Endodermal cell (in vitro differentiated cells): ENCODE measurements at regions not wholly inside any gene's neighbourhood (a gene's known extent, or its start where the extent isn't known, plus 50 kb on each side); places are given as distances from the start of the nearest gene placed in this dataset.

Source experiments
- DNase-seq: peaks from one replicate; pipeline ENCODE4 v3.0.0-alpha.2; 2017
- H3K27ac ChIP-seq: 2 replicates; pipeline ENCODE4 v1.5.1; 2013; ENCODE audit warnings: mild to moderate bottlenecking, low read depth, low read length, moderate library complexity
- H3K27me3 ChIP-seq: 2 replicates; pipeline ENCODE4 v1.6.1; 2013; ENCODE audit warnings: mild to moderate bottlenecking, low read length, moderate library complexity; ENCODE audit not compliant: insufficient read depth, control insufficient read depth, poor library complexity, severe bottlenecking
- H3K36me3 ChIP-seq: 2 replicates; pipeline ENCODE4 v1.7.0; 2013; ENCODE audit warnings: mild to moderate bottlenecking, low read length, moderate library complexity; ENCODE audit not compliant: control insufficient read depth, insufficient read depth
- H3K4me1 ChIP-seq: one replicate; pipeline ENCODE4 v1.7.0; 2013; ENCODE audit warnings: low read length; ENCODE audit not compliant: control insufficient read depth, insufficient read depth
- H3K4me3 ChIP-seq: 2 replicates; pipeline ENCODE4 v1.5.1; 2013; ENCODE audit warnings: mild to moderate bottlenecking, low read length, moderate library complexity
- H3K9ac ChIP-seq: 2 replicates; pipeline ENCODE4 v1.6.1; 2013; ENCODE audit warnings: mild to moderate bottlenecking, low read length, moderate library complexity; ENCODE audit not compliant: poor library complexity, severe bottlenecking; ENCODE audit errors: extremely low read depth
- H3K9me3 ChIP-seq: 2 replicates; pipeline ENCODE4 v1.6.1; 2013; ENCODE audit warnings: mild to moderate bottlenecking, low read length, moderate library complexity; ENCODE audit not compliant: control insufficient read depth
- H3K27ac Mint-ChIP-seq: 2 replicates; pipeline ENCODE4 v1.8.0; 2020; ENCODE audit warnings: mixed read lengths
- H3K27me3 Mint-ChIP-seq: 2 replicates; pipeline ENCODE4 v1.8.0; 2021; ENCODE audit warnings: mild to moderate bottlenecking, mixed read lengths; ENCODE audit not compliant: insufficient read depth
- H3K36me3 Mint-ChIP-seq: 2 replicates; pipeline ENCODE4 v1.8.0; 2020; ENCODE audit warnings: low read depth, mixed read lengths
- H3K4me1 Mint-ChIP-seq: 2 replicates; pipeline ENCODE4 v1.8.0; 2020; ENCODE audit warnings: mixed read lengths
- H3K4me3 Mint-ChIP-seq: 2 replicates; pipeline ENCODE4 v1.8.0; 2020; ENCODE audit warnings: mild to moderate bottlenecking, moderate library complexity, mixed read lengths
- H3K9me3 Mint-ChIP-seq: 2 replicates; pipeline ENCODE4 v1.8.0; 2020; ENCODE audit warnings: mild to moderate bottlenecking, mixed read lengths
- WGBS, 2 experiments: methylation state at CpG; one replicate each; pipeline versions ENCODE4 v1.1.5 to v1.1.7; 2013; ENCODE audit warnings: missing lambda C conversion rate in 2 of 2, mixed read lengths in 1 of 2; ENCODE audit not compliant: insufficient coverage in 1 of 2, insufficient read length in 1 of 2; 5-methylcytosine and 5-hydroxymethylcytosine counted together
- TF ChIP-seq, protein P1 (sequence below): fragments of 200-600 bp; sonication (generic); conservative IDR thresholded peaks from 2 replicates; pipeline ENCODE4 v1.5.0; 2021; ENCODE audit warnings: antibody characterized with exemption, mild to moderate bottlenecking

DNA sequence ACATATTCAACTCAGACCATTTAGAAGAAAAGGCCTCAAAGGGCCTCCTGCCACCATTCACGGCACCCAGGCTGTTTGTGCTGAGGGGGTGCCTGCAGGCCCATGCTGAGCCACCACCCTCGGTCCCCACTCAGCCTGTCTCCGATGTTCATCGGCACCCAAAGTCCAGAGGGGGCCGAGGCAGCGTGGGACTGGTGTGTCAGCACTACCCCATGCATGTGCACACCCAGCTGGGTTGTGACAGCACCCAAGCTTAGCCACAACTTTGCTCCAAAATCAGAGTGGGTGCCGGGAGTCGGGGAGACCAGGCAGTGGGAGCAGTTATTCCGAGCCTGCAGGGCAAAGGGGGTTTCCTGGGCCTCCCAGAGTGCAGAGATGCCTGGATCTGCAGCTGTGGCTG, 508.5 kb upstream of the ZNF717 start:
- Mint-ChIP-seq H3K27ac (no peak overlapping the region), H3K4me3 (no peak overlapping the region), H3K4me1 (no peaks in the 10 kb centered on the region), H3K36me3 (no peaks in the 10 kb centered on the region), H3K9me3 (no peaks in the 10 kb centered on the region), H3K27me3 (no peaks in the 10 kb centered on the region)
- H3K9me3 ChIP-seq: no peaks in the 10 kb centered on the region
- no peaks in the 10 kb centered on the region for H3K36me3 ChIP-seq
- no peak for DNase-seq
- H3K27me3 ChIP-seq: no peaks in the 10 kb centered on the region
- WGBS, 2 experiments: 90% methylated on average over 7 to 9 of the region's 9 CpGs
- H3K4me3 ChIP-seq: no peak overlapping the region
- H3K4me1 ChIP-seq: no peaks in the 10 kb centered on the region
- no peak overlapping the region for H3K27ac ChIP-seq
- H3K9ac ChIP-seq: no peak overlapping the region
- TF ChIP-seq, protein P1, sequence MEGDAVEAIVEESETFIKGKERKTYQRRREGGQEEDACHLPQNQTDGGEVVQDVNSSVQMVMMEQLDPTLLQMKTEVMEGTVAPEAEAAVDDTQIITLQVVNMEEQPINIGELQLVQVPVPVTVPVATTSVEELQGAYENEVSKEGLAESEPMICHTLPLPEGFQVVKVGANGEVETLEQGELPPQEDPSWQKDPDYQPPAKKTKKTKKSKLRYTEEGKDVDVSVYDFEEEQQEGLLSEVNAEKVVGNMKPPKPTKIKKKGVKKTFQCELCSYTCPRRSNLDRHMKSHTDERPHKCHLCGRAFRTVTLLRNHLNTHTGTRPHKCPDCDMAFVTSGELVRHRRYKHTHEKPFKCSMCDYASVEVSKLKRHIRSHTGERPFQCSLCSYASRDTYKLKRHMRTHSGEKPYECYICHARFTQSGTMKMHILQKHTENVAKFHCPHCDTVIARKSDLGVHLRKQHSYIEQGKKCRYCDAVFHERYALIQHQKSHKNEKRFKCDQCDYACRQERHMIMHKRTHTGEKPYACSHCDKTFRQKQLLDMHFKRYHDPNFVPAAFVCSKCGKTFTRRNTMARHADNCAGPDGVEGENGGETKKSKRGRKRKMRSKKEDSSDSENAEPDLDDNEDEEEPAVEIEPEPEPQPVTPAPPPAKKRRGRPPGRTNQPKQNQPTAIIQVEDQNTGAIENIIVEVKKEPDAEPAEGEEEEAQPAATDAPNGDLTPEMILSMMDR: no peak

DNA sequence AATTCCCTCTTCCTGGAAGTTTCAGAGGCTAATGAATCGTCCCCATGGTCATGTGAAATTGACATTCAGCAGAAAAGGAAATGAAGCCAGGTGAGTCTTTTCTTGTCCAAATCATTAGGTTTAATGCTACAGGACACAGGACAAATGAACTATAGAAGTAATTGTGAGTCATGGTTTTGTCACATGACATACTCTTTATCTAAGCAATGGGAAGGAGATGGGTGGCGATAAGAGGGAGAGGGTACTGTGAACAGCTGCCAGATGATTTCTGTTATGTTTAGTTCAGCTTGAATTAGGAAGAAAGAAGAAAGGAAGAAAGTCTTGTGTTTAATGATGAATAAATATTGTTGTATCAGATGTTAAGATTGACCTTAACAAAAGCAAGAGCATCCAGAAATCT, 515.4 kb upstream of the ZNF717 start:
- H3K27me3 ChIP-seq: no peaks in the 10 kb centered on the region
- 96 to 100% methylated on average over 1 to 2 of the region's 2 CpGs for WGBS, 2 experiments
- no peak overlapping the region for H3K4me3 ChIP-seq
- H3K27ac ChIP-seq: no peak overlapping the region
- peaks cover 3% of the 10 kb centered on the region for H3K4me1 ChIP-seq
- DNase-seq: no peak
- H3K36me3 ChIP-seq: no peaks in the 10 kb centered on the region
- TF ChIP-seq, protein P1: no peak
- no peak overlapping the region for H3K9ac ChIP-seq
- Mint-ChIP-seq H3K36me3 (no peaks in the 10 kb centered on the region), H3K27me3 (no peaks in the 10 kb centered on the region), H3K27ac (no peak overlapping the region), H3K4me1 (peaks cover 6% of the 10 kb centered on the region), H3K4me3 (no peak overlapping the region), H3K9me3 (no peaks in the 10 kb centered on the region)
- H3K9me3 ChIP-seq: no peaks in the 10 kb centered on the region

DNA sequence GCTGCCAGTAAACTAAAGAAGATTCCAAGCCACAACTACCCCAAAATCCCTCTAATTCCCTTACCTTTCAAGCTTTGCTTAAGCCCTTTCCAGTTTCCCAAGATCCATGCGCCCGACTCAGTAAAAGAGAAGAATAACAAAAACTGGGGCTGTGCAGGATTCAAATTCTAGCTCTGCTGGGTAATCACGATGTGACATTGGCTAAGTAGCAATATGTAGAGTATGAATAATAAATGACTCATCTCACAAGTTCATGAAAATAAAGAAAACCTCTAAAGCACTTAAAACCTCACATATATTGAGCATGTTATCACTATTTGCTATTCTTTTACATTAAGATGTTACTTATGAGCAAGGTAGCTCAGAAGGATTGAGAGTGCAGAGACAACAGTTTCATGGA, 522.2 kb upstream of the ZNF717 start:
- Histone ChIP-seq H3K27me3 (no peaks in the 10 kb centered on the region), H3K4me3 (no peak overlapping the region), H3K9ac (no peak overlapping the region), H3K9me3 (no peaks in the 10 kb centered on the region), H3K27ac (no peak overlapping the region), H3K36me3 (no peaks in the 10 kb centered on the region), H3K4me1 (no peaks in the 10 kb centered on the region)
- Mint-ChIP-seq H3K4me3 (no peak overlapping the region), H3K27ac (no peak overlapping the region), H3K36me3 (no peaks in the 10 kb centered on the region), H3K9me3 (no peaks in the 10 kb centered on the region), H3K4me1 (peaks cover 4% of the 10 kb centered on the region), H3K27me3 (no peaks in the 10 kb centered on the region)
- TF ChIP-seq, protein P1: no peak
- DNase-seq: no peak
- 93% methylated on average over 3 of the region's 3 CpGs; no CpG with 5 or more reads in 1 of the 2 experiments for WGBS, 2 experiments
